ENCODE measurements at regions not wholly inside any gene's neighbourhood (a gene's known extent, or its start where the extent isn't known, plus 50 kb on each side); places are given as distances from the start of the nearest gene placed in this dataset.

DNA sequence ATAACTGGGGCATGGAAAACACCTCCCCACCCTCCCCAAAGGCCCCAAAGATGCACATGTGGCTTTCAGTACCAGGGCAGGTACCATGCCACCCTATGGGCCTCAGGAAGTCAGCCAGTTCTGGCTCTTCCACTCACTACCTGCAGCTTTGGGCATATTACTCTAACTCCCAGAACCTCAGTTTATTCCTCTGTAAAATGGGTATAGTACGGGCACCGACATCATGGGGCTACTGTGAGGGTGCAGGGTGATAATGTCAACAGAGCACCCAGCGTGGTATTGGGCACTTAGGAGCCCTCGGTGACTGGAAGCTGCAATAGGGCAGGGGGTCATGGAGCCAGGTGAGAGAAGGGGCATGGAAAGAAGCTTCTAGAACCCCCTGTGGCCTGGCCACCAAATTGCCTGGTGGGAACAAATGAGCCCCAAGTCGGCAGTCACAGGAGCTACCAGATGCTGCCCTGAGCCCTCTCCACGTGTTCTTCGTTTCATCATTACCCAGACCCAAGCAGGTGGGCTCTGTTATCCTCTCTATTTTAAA lies 512.1 kb downstream of the SHQ1 start:
- DNase-seq (ENCODE audit: extremely low read depth in 1 of 2, low read depth in 1 of 2) = no peak

DNA sequence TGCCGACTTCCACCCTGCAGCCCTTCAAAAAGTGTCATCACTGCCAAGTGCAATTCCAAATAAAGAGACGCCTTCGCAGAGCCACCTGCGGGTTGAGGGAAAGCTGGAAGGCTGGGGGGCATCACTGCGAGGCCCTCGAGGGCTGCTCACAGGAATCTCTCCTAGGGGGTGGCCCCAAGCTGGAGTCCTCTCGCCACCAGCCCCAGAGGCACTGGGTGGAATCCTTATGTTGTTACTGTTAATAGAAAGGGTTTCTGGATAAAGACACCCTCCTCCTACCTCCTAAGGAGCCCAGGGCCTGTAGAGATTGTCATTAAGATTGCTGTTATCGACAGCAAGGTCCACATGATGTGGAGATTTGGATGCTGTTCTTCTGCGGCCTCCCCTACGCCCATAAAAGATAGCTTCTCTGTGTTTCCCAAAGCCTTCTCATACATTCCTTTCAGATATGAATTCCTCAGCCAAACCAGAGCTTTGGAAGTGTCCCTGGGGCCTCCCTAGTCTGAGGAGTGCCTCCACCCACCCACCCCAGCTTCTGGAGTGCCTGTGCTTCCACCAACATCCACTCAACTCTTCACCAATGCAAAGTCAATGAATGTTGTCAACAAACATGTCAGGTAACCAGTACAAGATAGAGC lies 512.7 kb downstream of the SHQ1 start:
- DNase-seq (ENCODE audit: extremely low read depth in 1 of 2, low read depth in 1 of 2) = no peak

DNA sequence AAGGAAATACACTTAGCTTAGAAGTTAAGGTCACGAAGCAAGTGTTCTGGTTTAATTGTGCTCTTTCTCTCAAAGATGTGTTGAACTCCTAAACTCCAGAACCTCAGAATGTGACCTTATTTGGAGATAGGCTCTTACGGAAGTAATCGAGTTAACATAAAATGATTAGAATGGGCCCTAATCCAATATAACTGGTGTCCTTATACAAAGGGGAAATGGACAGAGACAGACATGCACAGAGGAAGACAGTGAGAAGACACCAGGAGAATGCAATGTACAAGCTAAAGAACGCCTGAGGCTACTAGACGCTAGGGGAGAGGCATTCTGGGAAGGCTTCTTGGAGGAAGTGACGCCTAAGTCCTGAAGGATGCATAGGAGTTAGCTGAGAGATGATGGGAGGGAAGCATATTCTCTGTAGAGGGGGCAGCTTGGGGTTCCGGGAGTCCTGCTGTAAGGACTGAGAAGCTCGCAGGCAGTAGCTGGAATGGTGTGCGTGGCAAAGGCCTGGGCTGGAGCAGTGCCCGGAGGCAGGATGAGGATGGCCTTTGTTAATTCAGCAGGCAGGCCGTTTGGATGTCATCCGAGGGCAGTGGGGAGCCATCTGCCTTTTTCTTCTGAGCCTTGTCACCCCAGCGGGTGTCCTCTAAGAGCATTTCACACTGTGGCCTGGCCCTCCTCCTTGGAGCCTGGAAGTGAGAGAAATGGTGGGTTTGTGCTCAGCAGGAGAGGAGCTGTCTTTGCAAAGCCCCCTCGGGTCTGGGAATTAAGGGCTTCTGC lies 513.4 kb downstream of the SHQ1 start:
- DNase-seq (ENCODE audit: extremely low read depth in 1 of 2, low read depth in 1 of 2) = no peak

DNA sequence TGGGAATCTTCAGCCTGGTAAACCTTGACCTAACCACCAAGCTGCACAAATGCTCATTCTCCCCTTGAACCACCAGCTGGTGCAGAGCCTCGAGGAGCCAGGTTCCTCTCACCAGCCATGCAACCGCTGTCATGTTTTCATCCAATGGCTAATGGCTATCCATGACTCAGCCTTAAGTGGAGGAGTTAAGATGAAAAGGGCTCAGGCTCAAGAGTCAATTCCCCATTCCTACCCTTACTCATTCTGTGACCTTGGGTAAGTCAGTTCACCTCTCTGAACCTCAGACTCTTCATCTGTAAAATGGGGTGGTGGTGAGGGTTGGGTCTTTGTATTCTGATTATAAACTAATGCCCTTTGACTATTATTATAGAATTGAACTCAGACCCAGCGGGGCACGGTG lies 515.6 kb downstream of the SHQ1 start:
- DNase-seq (ENCODE audit: extremely low read depth in 1 of 2, low read depth in 1 of 2) = no peak

DNA sequence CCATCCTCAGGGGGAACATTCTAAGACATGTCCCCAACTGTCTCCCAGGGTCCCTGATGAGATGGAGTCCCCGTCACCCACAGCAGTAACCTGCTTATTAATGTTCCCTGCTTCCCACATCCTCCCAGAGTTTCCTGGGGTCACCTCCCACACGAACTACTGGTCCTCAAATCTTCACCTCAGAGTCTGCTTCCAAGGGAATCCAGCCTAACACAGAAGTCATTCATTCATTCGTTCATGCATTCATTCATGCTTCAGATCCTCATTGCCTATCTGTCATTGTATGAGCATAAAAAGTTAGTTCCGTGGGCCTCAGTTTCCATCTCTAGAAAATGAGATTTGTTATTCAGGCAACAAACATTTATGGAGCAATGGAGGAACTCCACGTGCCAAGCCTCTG lies 516.2 kb downstream of the SHQ1 start:
- no peak for DNase-seq (ENCODE audit: extremely low read depth in 1 of 2, low read depth in 1 of 2)

DNA sequence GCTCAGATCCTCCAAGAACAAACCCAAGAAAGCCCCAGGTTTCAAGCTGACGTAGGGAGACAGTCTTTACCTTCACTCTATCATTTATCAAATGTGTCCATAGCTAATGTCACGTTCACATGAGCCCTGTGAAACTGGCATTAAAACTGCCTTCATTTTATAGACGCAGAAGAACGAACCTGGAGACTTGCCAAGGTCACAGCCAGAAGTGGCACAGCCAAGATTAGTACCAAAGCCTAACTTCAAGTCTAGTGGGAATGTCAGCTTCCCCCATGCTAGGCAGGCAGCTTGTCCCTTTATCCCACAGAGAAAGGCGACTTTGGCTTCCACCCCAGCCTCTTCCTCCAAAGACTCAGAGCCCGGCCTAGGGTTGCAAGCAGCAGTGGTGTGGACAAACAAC lies 517.2 kb downstream of the SHQ1 start:
- no peak for DNase-seq (ENCODE audit: extremely low read depth in 1 of 2, low read depth in 1 of 2)

DNA sequence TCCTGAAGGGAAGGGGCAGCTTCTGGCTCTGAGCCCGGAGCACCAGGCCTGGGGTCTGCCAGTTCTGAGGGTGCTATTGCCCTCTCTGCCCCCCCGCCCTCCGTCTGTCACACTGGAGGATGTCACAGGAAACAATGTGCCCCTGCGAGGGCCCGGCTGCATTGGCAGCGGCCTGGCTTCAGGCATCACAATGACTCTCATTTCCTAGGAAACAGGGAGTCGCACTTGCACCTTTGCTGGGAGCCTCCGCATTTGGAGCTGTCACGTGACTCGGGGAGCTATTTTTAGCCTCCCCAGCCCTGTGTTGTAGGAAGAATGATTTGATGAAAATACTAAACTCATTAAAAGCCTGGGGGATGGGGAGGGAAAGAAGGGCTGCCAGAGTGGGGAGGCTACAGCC lies 518.9 kb downstream of the SHQ1 start:
- no peak for DNase-seq (ENCODE audit: extremely low read depth in 1 of 2, low read depth in 1 of 2)

DNA sequence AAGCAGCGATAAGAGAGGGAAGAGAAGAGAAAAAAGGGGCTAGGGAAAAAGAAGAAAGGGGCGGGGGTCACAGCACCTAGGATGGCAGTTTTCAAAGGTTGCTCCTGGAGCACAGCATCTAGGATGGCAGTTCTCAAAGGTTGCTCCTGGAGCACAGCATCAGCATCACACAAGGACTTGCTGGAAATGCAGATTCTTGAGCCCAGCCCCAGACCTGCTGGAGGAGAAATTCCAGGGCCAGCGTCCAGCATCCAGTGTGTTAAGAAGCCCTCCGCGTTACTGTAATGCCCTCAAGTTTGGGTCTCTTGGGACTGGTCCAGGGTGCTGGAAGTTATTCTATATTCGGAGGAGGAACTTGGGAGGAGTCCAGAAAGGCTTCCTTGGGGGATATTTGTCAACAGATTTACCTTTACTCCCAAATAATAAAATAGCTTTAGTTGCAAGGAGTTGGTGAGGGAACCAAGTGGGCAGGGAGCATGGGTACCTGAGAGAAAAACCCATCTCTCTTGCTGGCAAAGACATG lies 519.4 kb downstream of the SHQ1 start:
- no peak for DNase-seq (ENCODE audit: extremely low read depth in 1 of 2, low read depth in 1 of 2)

DNA sequence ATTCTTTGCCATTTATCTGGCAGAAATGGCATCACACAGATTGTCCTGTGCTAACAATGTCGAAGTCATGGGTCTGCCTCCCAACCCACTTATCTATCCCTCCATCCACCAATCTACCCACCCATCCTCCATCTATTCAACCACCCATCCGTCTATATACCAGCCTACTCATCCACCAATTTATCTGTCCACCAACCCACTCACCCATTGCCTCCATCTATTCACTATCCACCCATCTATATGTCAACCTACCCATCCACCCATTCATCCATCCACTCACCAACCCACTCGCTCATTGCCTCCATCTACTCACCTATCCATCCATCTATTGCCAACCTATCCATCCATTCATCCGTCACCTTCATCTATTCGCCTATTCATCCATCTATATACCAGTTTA lies 521.2 kb downstream of the SHQ1 start:
- DNase-seq (ENCODE audit: extremely low read depth in 1 of 2, low read depth in 1 of 2) = no peak

DNA sequence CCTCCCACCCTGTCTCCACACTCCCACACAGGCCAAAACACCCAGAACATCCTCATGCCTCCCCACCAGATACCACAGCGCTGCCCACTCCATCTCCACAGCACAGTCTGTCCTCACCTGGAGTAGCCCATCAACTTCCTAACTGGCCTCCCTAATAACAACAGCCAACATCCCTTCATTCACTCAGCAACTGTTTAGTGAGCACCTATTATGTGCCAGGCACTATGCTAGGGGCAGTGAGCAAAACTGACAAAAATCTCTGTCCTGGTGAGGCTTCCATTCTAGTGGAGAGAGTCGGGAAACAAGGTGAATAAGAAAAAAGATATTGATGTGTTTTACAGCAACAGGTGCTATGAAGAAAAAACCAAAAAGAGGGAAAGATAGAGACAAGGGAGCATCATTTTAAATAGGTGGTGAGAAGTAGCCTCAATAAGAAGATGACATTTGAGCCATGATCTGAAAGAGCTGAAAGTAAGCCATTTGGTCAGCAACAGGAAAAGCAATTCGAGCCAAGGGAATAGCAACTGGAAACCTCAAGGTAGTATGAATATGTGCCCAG lies 523.9 kb downstream of the SHQ1 start:
- no peak for DNase-seq (ENCODE audit: extremely low read depth in 1 of 2, low read depth in 1 of 2)

DNA sequence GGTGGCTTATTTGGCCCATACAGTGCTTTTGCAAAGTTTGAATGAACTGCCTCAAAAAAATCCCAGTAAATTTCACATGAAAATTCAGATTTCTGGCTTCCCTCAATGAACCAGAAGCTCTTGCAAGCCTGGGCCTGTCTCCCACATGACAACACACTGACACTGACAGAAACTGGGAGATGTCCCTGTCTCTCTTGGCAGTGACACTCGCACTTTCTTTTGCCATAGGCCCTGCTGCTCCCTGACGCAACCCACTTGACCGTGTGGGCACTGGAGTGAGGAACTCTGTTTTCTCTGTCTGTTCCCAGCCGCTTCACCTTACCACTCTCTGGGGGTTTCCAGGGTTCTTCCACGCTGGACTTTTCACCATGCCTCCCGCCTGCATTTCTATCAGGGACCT lies 524.5 kb downstream of the SHQ1 start:
- no peak for DNase-seq (ENCODE audit: extremely low read depth in 1 of 2, low read depth in 1 of 2)

DNA sequence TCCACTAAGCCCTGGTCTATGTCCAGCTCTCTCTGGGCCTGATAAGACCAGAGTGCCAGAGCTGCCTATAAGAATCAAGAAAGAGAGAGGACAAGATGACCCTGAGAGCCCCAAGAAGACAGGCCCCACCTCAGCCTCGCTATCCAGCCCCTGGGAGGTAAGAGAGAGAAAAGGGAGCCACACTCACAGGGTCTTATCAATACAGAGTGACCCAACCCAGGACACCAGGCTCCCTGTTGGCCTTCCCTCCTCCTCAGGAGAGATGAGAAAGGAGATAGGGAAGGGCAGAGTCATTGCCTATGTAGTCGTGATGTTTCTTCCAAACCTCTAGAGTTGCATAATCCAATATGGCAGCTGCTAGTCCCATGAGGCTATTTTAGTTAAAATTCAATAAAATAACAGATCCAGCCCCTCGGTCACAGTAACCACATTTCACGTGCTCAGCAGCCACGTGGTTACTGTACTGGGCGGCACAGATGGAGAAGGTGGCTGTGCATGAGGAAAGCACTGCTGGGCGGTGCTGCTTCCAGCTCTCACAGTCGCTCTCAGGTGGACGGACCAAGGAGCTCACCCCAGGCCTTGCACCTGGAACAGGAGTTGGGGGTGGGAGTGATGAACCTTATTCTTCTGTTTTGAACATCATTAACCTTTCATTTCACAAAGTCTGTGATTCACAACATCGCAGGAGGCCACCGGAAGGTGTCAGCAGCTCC lies 525.8 kb downstream of the SHQ1 start:
- DNase-seq (ENCODE audit: extremely low read depth in 1 of 2, low read depth in 1 of 2) = no peak

DNA sequence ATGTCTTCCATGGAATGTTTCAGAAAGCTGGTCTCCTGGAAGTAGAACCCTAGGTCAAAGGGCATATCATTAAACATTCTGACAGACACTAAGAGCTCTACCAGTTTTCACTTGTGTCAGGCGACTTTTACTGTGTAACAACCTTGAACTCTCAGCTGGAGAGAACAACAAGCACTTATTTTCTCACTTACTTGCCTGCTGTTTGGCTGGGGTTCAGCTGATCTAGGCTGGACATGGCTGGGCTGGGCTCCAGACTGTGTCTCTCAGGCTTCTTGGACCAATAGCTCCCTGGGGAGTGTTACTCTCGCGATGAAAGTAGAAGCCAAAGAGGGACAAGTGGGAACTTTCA lies 527.3 kb downstream of the SHQ1 start:
- DNase-seq (ENCODE audit: extremely low read depth in 1 of 2, low read depth in 1 of 2) = no peak

DNA sequence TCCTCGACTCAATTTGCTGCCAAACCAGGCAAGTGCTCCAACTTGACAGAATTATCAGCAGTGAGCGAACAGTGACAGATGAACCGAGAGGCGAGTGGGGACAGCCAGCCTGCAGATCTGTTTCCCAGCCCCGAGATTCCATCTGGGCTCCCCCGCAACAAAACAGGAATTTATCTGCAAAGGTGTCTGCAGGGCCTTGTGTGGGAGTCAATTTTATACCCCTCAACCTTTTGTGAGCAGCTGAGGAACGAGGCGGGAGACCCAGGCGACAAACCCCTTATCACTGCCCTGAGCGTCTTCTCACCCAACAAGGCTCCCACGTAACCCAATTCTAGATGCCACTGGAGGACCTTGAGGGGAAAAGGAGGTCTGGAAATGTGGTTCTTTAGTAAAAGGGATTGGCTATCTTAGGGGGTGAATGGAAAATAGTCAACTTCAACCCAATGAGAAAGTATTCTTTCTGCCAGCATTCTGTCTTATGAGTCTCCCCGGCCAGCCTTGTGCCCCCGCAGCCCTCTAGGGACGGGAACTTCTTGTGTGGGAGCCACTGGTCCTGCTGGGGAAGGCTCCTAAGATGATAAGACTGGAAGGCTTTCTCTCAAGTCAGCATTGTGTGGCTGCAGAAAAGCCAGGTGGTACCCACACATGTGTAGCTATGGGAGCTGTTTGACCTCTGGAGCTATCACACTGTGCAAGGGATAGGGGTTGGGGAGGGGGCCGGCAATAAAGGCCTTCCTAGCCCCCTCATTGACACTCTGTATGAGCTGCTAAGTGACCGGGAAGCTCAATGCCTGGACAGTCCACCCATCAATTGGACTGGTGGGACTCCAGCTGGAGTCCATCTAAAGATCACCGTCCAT lies 527.9 kb downstream of the SHQ1 start:
- no peak for DNase-seq (ENCODE audit: extremely low read depth in 1 of 2, low read depth in 1 of 2)

DNA sequence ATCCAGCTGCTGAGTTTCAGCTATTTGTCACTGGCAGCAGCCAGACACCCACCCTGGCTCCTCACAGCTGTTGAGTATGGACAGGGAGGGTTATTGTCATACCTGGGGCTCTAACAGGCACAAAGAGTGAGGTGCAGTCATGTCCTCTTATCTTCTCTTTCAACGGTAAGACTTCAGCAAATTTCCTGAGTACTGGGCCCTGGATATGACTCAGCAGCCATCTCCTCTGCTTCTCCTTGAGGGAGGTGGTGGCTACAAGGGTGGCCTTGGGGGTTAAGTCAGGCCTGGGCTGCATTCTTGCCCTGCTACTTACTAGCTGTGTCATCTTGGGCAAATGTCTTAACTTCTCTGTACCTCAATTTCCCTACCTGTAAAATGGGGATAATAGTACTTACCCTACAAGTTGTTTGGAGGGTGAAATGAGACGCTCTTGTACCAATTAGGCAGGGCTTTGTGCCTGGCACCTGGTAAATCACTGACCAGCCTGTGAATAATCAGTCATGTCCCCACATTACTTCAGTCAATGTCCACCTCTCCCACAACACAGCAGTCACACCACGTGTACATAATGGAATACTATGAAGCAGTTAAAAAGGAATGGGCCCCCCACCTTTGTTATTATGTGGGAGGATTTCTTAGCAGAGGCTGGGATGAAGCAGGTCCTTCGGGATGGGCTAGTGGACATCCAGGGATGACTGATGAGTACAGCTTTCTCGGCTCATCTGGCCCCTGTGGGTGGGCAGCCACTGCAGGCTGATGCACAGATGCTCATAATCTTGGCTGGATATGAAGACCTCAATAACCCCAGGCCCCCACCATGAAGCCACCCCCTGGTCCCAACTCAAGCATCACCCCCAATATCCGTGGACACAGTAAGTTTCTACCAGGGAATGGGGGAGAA lies 528.8 kb downstream of the SHQ1 start:
- no peak for DNase-seq (ENCODE audit: extremely low read depth in 1 of 2, low read depth in 1 of 2)

DNA sequence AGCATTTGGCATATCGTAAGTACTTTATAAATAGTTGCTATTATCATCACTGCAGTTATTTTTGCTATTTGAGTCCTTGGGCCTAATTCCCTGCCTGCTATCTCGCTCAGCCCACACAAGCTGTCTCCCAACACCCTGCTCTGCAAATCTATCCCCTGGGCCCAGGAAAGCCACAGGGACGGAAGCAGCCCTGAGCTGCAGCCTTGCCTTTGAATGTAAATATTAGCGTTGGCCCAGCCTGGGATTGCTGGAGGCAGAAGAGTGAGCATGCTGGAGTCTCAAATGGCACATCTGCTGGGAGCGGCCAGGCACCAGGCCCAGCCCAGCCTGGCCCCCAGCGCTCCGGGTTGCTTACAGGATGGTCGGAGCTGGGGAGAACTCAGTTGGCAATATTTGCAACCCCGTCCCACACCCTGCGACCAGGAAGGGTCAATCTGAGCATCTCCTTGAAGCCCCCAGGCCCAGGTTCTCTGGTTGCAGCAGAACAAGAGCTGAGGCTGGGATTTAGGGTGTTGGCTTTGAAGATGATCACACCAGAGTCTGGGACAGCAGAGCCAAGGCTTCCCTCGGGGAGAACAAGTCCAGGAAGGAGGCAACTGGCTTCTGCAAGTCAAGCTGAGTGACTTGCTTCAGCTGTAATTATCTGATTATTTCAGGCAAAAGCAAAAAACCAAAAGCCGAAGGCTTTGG lies 529.6 kb downstream of the SHQ1 start:
- DNase-seq (ENCODE audit: extremely low read depth in 1 of 2, low read depth in 1 of 2) = no peak

DNA sequence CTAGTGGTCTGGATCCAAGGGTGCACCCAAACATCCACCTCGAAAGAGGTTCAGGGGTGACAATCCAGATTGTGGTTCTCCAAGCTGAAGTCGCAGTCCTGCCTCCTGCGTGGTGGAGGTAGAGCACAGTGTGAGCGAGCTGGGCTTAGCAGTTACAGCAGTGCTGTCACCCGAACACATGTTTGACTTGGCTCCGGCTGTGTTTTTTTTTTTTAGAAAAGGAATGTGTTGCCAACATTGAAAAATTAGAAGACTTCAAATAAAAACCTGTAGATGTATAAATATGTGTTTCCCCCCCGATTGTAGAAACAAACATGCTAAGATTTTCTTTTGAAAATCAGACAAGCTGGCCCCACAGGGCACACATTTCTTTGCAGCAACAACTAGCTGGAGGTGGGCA lies 530.8 kb downstream of the SHQ1 start:
- DNase-seq (ENCODE audit: extremely low read depth in 1 of 2, low read depth in 1 of 2) = no peak

DNA sequence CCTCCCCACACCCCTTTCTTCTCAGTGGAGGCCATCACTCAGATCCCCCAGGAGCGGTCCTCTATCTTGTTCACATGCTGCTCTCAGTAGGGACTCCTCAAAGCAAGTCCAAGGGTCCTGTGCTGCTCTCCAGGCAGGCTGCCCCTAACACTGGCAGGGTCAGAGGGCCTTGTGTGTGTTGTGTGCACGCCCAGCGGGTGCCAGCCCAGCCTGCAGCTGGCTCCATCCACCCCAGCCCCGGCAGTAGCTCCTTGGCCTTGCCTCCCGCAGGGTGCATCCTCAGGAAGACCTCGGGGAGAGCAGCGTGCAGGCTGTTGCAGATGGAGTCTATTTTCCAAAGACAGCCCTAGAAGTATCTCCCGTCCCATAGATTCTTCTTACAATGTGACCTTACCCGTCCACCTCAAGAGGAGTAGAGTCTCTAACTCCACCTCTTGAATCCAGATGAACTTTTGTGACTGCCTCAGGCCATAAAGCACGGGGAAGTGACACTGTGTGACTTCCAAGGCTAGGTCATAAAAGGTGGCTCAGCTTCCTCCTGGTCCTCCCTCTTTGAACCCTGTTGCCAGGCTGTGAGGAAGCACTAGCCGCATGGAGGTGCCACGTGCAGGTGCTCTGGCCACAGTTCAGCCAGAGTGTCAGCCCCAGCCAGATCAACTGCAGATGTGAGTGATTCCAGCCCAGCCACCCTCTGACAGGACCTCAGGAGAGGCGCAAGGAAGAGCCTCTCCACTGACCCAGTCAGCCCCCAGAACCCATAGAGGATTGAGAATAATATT lies 531.6 kb downstream of the SHQ1 start:
- DNase-seq (ENCODE audit: extremely low read depth in 1 of 2, low read depth in 1 of 2) = no peak

All from activated CD8-positive, alpha-beta memory T cell treated with anti-CD3 and anti-CD28 coated beads for 1 hour (primary cell).